ENCODE measurements at regions not wholly inside any gene's neighbourhood (a gene's known extent, or its start where the extent isn't known, plus 50 kb on each side); places are given as distances from the start of the nearest gene placed in this dataset.
"Not testable (repeated sequence)": the region's sequence is repeated elsewhere in the genome, so short reads cannot be mapped to it uniquely, and the experiment has no call there.

- no peak for DNase-seq
Measured at GRCh38 chr5:39717176-39717897, 292.6 kb upstream of the DAB2 start.

DNA sequence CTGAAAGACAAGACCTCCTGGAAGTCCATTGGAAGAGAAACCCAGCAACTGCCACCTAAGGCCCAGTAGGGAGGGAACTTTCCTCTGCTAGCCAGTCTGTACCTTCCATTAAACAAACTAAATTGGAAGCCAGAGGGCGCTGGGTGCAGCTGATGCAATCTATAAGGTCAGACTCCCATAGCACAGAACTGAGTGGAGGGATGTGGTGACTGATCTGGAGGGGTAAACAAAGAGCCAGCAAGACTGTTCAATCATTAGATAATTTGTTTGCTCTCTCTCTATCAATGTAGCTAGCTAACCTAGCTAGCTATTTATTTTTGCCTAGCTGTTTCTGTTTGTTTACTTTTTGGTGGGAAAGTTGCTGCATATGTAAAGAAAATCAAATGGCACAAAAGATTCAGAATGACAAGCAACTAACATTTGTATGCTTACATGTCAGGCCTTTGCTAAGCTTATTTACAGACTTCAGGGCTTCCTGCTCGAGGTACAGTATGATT lies 291.8 kb upstream of the DAB2 start:
- DNase-seq = no peak

- peak; percentile 29 for DNase-seq
Measured at GRCh38 chr5:39714036-39714698, 289.4 kb upstream of the DAB2 start.

GRCh38 chr5:39713250-39713916 lies 288.6 kb upstream of the DAB2 start:
- no peak for DNase-seq

DNA sequence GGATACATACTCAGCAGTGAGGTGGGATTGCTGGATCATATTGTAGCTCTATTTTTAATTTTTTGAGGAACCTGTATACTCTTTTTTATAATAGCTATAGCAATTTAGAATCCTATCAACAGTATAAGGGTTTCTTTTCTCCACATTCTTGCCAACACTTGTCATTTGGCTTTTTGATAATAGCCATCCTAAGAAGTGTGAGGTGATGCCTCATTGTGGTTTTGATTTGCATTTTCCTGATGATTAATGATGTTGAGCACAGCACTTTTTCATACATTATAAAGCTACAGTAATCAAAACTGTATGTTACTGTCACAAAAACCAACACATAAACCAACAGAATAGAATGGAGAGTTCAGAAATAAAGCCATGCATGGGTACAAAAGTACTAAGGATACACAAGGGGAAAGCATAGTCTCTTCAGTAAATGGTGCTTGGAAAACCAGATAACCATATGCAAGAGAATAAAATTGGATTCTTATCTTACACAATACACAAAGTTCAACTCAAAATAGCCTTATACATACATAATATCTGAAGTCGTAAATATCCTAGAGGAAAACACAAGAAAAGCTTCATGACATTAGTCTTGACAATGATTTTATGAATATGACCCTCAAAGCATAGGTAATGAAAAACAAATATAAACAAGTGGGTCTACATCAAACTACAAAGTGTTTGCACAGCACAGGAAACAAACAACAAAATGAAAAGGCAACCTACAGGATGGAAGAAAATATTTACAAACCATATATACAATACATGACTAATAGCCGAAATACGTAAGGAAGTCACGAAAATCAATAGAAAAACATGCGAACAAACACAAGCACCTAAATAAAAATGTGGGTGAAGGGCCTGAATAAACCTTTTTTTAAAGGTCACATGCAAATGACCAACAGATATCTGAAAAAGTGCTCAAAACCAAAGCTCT lies 287.8 kb upstream of the DAB2 start:
- no peak for DNase-seq

GRCh38 chr5:39711821-39712220 lies 287.0 kb upstream of the DAB2 start:
- no peak for DNase-seq

DNA sequence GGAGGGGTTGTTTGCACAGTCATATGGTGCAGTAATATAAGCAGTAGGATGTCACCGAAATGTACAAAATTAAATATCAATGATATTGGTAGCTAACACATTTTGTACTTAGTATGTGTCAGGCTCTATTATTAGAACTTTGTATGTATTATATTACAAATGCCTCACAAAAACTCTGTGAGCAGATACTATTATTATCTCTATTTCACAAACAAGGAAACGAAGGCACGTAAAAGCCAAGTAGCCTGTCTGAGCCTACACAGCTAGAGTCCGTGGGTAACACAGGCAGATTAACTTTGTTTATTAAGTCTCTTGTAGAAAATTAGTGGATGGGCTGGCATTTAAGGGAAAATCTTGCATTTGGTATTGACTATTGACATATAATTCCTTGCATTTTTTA lies 284.3 kb upstream of the DAB2 start:
- DNase-seq = no peak

GRCh38 chr5:39702928-39703327 lies 278.1 kb upstream of the DAB2 start:
- no peak for DNase-seq

GRCh38 chr5:39700523-39700922 lies 275.7 kb upstream of the DAB2 start:
- no peak for DNase-seq

GRCh38 chr5:39698838-39699560 lies 274.2 kb upstream of the DAB2 start:
- no peak for DNase-seq

DNA sequence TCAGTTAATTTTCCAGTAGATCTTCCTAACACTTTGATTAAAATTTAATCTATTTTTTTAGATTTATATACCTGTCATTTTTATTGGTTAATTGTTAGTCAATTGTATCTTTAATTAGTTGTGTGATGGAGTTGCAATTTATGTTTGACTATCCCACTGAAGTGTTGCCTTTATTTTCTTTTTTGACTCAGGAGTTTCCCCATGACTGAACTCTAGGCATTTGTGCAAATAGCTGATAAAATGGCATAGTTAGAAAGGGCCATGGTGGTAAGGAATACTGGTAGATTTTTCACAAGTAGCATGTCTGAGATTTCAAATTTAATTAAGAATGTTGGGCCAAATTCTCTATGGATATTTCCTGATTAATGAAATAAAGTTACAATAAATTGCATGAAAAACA lies 273.1 kb upstream of the DAB2 start:
- DNase-seq = no peak

DNA sequence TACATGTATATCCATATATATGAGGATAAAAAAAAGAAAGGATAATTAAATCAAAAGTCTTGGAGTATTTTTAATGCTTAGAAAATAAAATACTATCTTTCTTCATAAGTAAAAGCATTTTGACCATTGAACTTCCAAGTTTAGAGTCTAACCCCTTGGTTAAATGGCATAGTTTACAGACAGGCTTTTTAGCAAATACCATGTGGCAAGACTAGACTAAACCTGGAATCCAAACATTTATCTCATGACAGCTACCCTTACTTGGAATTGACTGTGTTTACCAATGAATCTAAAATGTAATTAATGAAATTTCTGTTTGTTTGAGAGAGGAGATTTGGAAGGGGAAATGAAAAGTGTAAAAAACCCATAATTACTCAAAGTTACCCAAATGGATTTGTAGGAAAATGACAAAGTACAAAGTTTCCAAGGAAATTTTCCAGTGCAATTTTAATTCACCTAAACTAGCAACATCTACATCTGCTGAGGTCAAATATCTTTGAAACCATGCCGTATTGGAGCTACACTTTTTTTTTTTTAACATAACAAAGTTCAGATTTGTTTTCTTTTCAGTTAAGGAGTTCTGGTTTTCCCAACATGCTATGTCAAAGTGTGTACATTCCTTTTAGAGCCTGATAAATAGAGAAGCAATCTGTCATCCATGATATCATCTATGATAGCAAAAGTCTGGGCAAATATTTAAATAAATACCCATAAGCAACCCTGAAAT lies 272.1 kb upstream of the DAB2 start:
- DNase-seq = no peak

DNA sequence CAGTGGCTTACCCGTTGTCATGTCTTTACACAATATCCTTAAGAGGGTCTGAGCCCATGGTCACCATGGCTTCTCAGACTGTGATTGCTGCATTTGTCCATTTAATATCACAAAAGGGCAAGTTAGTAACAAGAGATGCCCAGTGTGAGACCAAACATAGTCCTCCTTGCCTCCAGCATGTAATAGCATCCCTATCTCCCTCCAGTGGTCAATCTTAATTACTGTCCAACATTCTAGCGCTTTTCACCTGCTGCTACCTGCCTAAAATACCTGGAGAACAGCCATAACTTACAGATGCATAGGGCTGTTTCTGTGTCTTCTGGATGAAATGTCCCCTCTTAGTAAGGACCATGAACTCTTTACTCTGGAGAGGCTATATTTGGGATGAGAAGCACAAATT lies 267.2 kb upstream of the DAB2 start:
- DNase-seq = no peak

- no peak for DNase-seq
Measured at GRCh38 chr5:39691136-39691535, 266.4 kb upstream of the DAB2 start.

GRCh38 chr5:39689919-39690318 lies 265.1 kb upstream of the DAB2 start:
- no peak for DNase-seq

GRCh38 chr5:39687924-39688323 lies 263.1 kb upstream of the DAB2 start:
- not testable (repeated sequence) for DNase-seq

GRCh38 chr5:39680213-39680612 lies 255.4 kb upstream of the DAB2 start:
- no peak for DNase-seq

- no peak for DNase-seq
Measured at GRCh38 chr5:39678534-39678933, 253.8 kb upstream of the DAB2 start.

- no peak for DNase-seq
Measured at GRCh38 chr5:39675676-39676075, 250.9 kb upstream of the DAB2 start.

DNA sequence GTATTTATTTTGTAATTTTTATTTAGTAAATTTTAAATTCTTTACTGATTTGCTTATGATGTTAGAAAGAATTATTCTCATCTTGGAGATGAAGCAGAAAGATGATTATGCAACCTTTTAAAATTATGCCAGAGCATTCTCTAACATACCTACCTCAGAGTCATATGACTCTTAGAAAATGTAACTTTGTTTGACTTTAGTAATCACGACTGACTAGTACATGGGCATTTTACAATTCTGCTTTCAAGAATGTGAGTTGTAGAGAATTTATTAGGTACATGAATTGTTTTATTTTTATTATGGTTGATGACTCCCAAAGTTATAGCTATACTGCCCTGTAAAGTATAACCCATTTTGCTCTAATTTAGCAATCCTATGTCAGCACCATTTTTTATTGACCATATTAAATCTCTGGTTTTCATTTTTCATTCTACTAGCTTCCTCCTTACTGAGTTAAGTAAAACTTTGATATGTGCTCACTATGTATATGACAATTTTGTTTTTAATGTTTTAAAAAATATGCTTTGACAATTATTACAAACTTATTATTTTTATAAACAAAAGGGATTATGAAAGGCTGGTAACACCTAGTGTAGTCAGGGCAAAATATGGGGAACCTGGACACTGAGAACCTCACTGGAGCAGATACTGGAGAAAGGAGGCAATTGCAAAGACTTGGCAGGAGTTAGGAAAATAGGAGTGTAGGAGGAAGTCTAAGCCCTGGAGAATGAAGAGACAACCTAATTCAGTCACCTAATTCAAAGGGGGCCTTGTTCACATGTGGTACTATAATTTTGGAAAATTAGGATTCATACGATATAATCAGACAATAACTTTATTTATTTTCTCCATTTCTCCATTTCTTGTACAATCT lies 249.7 kb upstream of the DAB2 start:
- no peak for DNase-seq
